IMR-90 (cell line): ENCODE measurements at regions not wholly inside any gene's neighbourhood (a gene's known extent, or its start where the extent isn't known, plus 50 kb on each side); places are given as distances from the start of the nearest gene placed in this dataset.

ENCODE experiments used
- ATAC-seq: fragments of 200-7000 bp; cut with Tn5 transposase; 2 replicates; pipeline ENCODE4 v1.9.1; 2020; ENCODE audit warnings: low read depth, mild to moderate bottlenecking, moderate library complexity
- BruUV-seq: library from RNA; stranded (reverse); fragments of 400-500 nt; replicated peaks from 2 replicates; lab custom pipeline; 2021; lab: Mats Ljungman, UMichigan
- CTCF ChIA-PET: fragments of 300-600 bp; formaldehyde crosslinking; extraction: SDS; loops from one replicate; lab custom pipeline; 2021; ENCODE audit warnings: antibody characterized with exemption; lab: Yijun Ruan, JAX
- POLR2A ChIA-PET: fragments of 300-600 bp; sonication (Branson Sonifier 250); formaldehyde crosslinking; loops from one replicate; lab custom pipeline; 2022; ENCODE audit warnings: antibody characterized with exemption; ENCODE audit not compliant: unreplicated experiment; lab: Charles Lee
- DNase-seq: peaks from one replicate; pipeline ENCODE4 v3.0.0; 2013
- H2AFZ ChIP-seq: replicated peaks from 2 replicates; pipeline ENCODE3; 2013; ENCODE audit warnings: low read length, mild to moderate bottlenecking; ENCODE audit not compliant: poor library complexity
- H2AK5ac ChIP-seq: 2 replicates; pipeline ENCODE4 v1.6.1; 2013; ENCODE audit warnings: low read depth, low read length, inconsistent platforms
- H2AK9ac ChIP-seq: replicated peaks from 2 replicates; pipeline ENCODE3; 2013; ENCODE audit warnings: mild to moderate bottlenecking, low read depth, low read length, moderate library complexity; ENCODE audit not compliant: poor library complexity
- H2BK120ac ChIP-seq: 2 replicates; pipeline ENCODE4 v1.6.1; 2013; ENCODE audit warnings: low read depth, low read length, inconsistent platforms
- H2BK15ac ChIP-seq: 3 replicates; pipeline ENCODE4 v1.6.1; 2013; ENCODE audit warnings: low read depth, low read length, inconsistent platforms
- H2BK20ac ChIP-seq: 2 replicates; pipeline ENCODE4 v1.6.1; 2013; ENCODE audit warnings: low read depth, mild to moderate bottlenecking, inconsistent platforms, low read length, moderate library complexity
- H2BK5ac ChIP-seq: 2 replicates; pipeline ENCODE4 v1.6.1; 2013; ENCODE audit warnings: mild to moderate bottlenecking, low read depth, low read length, inconsistent platforms; ENCODE audit not compliant: poor library complexity, severe bottlenecking
- H3K14ac ChIP-seq: replicated peaks from 2 replicates; pipeline ENCODE4 v1.6.1; 2013; ENCODE audit warnings: low read depth, low read length, inconsistent platforms
- H3K18ac ChIP-seq: 2 replicates; pipeline ENCODE4 v1.6.1; 2013; ENCODE audit warnings: low read depth, low read length, control low read depth
- H3K23ac ChIP-seq: 2 replicates; pipeline ENCODE4 v1.6.1; 2013; ENCODE audit warnings: low read depth, low read length, inconsistent platforms
- H3K27ac ChIP-seq: 2 replicates; pipeline ENCODE4 v1.5.1; 2013; ENCODE audit warnings: mild to moderate bottlenecking, control low read depth, low read length; ENCODE audit not compliant: insufficient read depth
- H3K27me3 ChIP-seq: 2 replicates; pipeline ENCODE4 v1.6.1; 2013; ENCODE audit warnings: low read length; ENCODE audit not compliant: control insufficient read depth, insufficient read depth
- H3K36me3 ChIP-seq: 2 replicates; pipeline ENCODE4 v1.6.1; 2013; ENCODE audit warnings: low read length, mixed read lengths; ENCODE audit not compliant: control insufficient read depth, insufficient read depth
- H3K4ac ChIP-seq: 2 replicates; pipeline ENCODE4 v1.6.1; 2013; ENCODE audit warnings: low read depth, low read length, inconsistent platforms
- H3K4me1 ChIP-seq: 2 replicates; pipeline ENCODE4 v1.6.1; 2013; ENCODE audit warnings: low read length, mixed read lengths; ENCODE audit not compliant: control insufficient read depth, insufficient read depth
- H3K4me2 ChIP-seq: 2 replicates; pipeline ENCODE4 v1.6.1; 2013; ENCODE audit warnings: low read depth, mild to moderate bottlenecking, control low read depth, low read length, moderate library complexity
- H3K4me3 ChIP-seq: 2 replicates; pipeline ENCODE4 v1.5.1; 2013; ENCODE audit warnings: low read depth, mild to moderate bottlenecking, control low read depth, low read length, moderate library complexity; ENCODE audit not compliant: insufficient read depth
- H3K56ac ChIP-seq: 2 replicates; pipeline ENCODE4 v1.6.1; 2013; ENCODE audit warnings: low read length, inconsistent platforms; ENCODE audit not compliant: insufficient read depth; ENCODE audit errors: extremely low read depth
- H3K79me1 ChIP-seq, 2 experiments: 2 replicates each; pipeline ENCODE4 v1.6.1; 2013; ENCODE audit warnings: low read length in 2 of 2, inconsistent platforms in 1 of 2, low read depth in 1 of 2
- H3K9ac ChIP-seq: 2 replicates; pipeline ENCODE4 v1.6.1; 2013; ENCODE audit warnings: low read depth, low read length, control low read depth
- H3K9me1 ChIP-seq: 2 replicates; pipeline ENCODE4 v1.6.1; 2013; ENCODE audit warnings: low read length, inconsistent platforms; ENCODE audit not compliant: insufficient read depth
- H3K9me3 ChIP-seq: 2 replicates; pipeline ENCODE4 v1.6.1; 2013; ENCODE audit warnings: low read length; ENCODE audit not compliant: control insufficient read depth, insufficient read depth
- H4K20me1 ChIP-seq: 2 replicates; pipeline ENCODE4 v1.6.1; 2013; ENCODE audit warnings: low read length, inconsistent platforms; ENCODE audit not compliant: insufficient read depth
- H4K5ac ChIP-seq: 2 replicates; pipeline ENCODE4 v1.6.1; 2013; ENCODE audit warnings: mild to moderate bottlenecking, low read depth, low read length, control low read depth
- H4K8ac ChIP-seq, 2 experiments: 2 replicates each; pipeline ENCODE4 v1.6.1; 2013; ENCODE audit warnings: low read depth in 2 of 2, low read length in 2 of 2, control low read depth in 1 of 2, inconsistent platforms in 1 of 2
- H4K91ac ChIP-seq: 2 replicates; pipeline ENCODE4 v1.6.1; 2013; ENCODE audit warnings: low read depth, low read length, inconsistent platforms; ENCODE audit not compliant: insufficient read depth
- CHD1 ChIP-seq: IDR thresholded peaks from 2 replicates; pipeline ENCODE4 v1.6.1; 2012; ENCODE audit warnings: low read depth, low read length, improper control_type of control experiment
- ELK1 ChIP-seq: fragments of 150-350 bp; IDR thresholded peaks from 2 replicates; pipeline ENCODE4 v1.6.1; 2016; ENCODE audit warnings: low read depth, mild to moderate bottlenecking, low read length, moderate library complexity, borderline replicate concordance
- NFE2L2 ChIP-seq: fragments of 150-350 bp; IDR thresholded peaks from 2 replicates; pipeline ENCODE4 v1.6.1; 2016; ENCODE audit warnings: low read depth, mild to moderate bottlenecking, low read length
- POLR2A ChIP-seq: IDR thresholded peaks from 2 replicates; pipeline ENCODE4 v1.6.1; 2012; ENCODE audit warnings: mild to moderate bottlenecking, low read depth, low read length
- RAD21 ChIP-seq: IDR thresholded peaks from 2 replicates; pipeline ENCODE4 v1.6.1; 2012; ENCODE audit warnings: low read length, improper control_type of control experiment
- RFX5 ChIP-seq: IDR thresholded peaks from 2 replicates; pipeline ENCODE4 v1.8.0; 2012; ENCODE audit warnings: low read depth, mild to moderate bottlenecking, low read length, moderate library complexity
- WGBS, 2 experiments: methylation state at CpG; one replicate each; pipeline versions ENCODE4 v1.1.5 to v1.1.7; 2013; ENCODE audit warnings: missing lambda C conversion rate in 2 of 2; ENCODE audit not compliant: insufficient read length in 1 of 2; ENCODE audit errors: extremely low coverage in 2 of 2; 5-methylcytosine and 5-hydroxymethylcytosine counted together
- dilution Hi-C: fragments of 300-500 bp; cut with HindIII; formaldehyde crosslinking; loops from one replicate; pipeline ENCODE4 v1.14.3; 2018; ENCODE audit warnings: low sequenced_read_pairs; ENCODE audit not compliant: unreplicated experiment
- in situ Hi-C: fragments of 300-500 bp; cut with MboI; formaldehyde crosslinking; loops from 3 replicates; pipeline ENCODE4 v1.14.3; 2019; ENCODE audit warnings: low sequenced_read_pairs, inconsistent platforms, mixed read lengths
- intact Hi-C: fragments of 100-400 bp; cut with micrococcal nuclease; formaldehyde crosslinking; loops from 2 replicates; pipeline ENCODE4 v1.10.0; 2022

- no peak overlapping the region for H3K23ac ChIP-seq
- TF ChIP-seq CHD1 (no peak), RFX5 (no peak), POLR2A (no peak), ELK1 (no peak), NFE2L2 (no peak), RAD21 (no peak)
- whole genome bisulfite sequencing, 2 experiments = no CpG with 5 or more reads among the region's 4 CpGs
- H2BK120ac ChIP-seq = no peak overlapping the region
- no peak overlapping the region for H3K4ac ChIP-seq
- DNase-seq (no peak), ATAC-seq (no peak)
- no peak overlapping the region for H2AK5ac ChIP-seq
- dilution Hi-C loops = no loop called here
- no peaks in the 10 kb centered on the region for H4K20me1 ChIP-seq
- POLR2A ChIA-PET = no interaction called here
- H2BK15ac ChIP-seq = no peak overlapping the region
- no peaks in the 10 kb centered on the region for H3K4me1 ChIP-seq
- no peak overlapping the region for H2BK5ac ChIP-seq
- no peak overlapping the region for H3K18ac ChIP-seq
- H3K9me1 ChIP-seq = no peaks in the 10 kb centered on the region
- H4K8ac ChIP-seq = no peak overlapping the region
- no peaks in the 10 kb centered on the region for H3K79me1 ChIP-seq
- no peak overlapping the region for H3K14ac ChIP-seq
- H3K27ac ChIP-seq = no peak overlapping the region
- no peak overlapping the region for H3K56ac ChIP-seq
- H2BK20ac ChIP-seq = no peak overlapping the region
- no peaks in the 10 kb centered on the region for H3K27me3 ChIP-seq
- H4K91ac ChIP-seq = no peak overlapping the region
- in situ Hi-C loops = no loop called here
- no peaks in the 10 kb centered on the region for H3K36me3 ChIP-seq
- H3K4me2 ChIP-seq = no peak overlapping the region
- no peak overlapping the region for H2AFZ ChIP-seq
- no peak overlapping the region for H3K4me3 ChIP-seq
- CTCF ChIA-PET = no interaction called here
- H3K9me3 ChIP-seq = peaks cover 5% of the 10 kb centered on the region
- BruUV-seq = no TSS peak
- H3K9ac ChIP-seq = no peak overlapping the region
- H4K5ac ChIP-seq = no peak overlapping the region
- intact Hi-C loops = loop anchor here (5.0 kb wide), 1 partner anchor 929 kb away; no protein-coding TSS in a partner anchor
- no peak overlapping the region for H2AK9ac ChIP-seq
Measured at GRCh38 chr18:42533009-42533575, 578.1 kb downstream of the PIK3C3 start.
